Body of pancreas (tissue), 4 donors: ENCODE measurements at regions not wholly inside any gene's neighbourhood (a gene's known extent, or its start where the extent isn't known, plus 50 kb on each side); places are given as distances from the start of the nearest gene placed in this dataset.

Experiments
- ATAC-seq: fragments of 150-250 bp; one replicate; pipeline ENCODE4 v1.9.1; 2016
- DNase-seq, 4 donors: peaks; one replicate each; pipeline ENCODE4 v3.0.0-alpha.2; 2019
- H3K27ac ChIP-seq, 4 donors: fragments of 200-600 bp; sonication (generic); 1 replicate in 3 of 4; 2 replicates in 1 of 4; pipeline versions ENCODE4 v1.5.1 to v1.6.1; 2016 to 2019; ENCODE audit warnings: mild to moderate bottlenecking in 1 of 4, mixed read lengths in 1 of 4, moderate library complexity in 1 of 4
- H3K27me3 ChIP-seq, 2 donors: fragments of 200-600 bp; sonication (generic); one replicate each; pipeline ENCODE4 v1.6.0; 2016; ENCODE audit warnings: mild to moderate bottlenecking in 1 of 2
- H3K36me3 ChIP-seq, 2 donors: fragments of 200-600 bp; sonication (generic); replicated peaks in 1 of 2; 2 replicates each; pipeline ENCODE4 v1.5.1; 2016; ENCODE audit warnings: low read depth in 2 of 2; ENCODE audit not compliant: insufficient read depth in 1 of 2
- H3K4me1 ChIP-seq: fragments of 200-600 bp; sonication (generic); one replicate; pipeline ENCODE4 v1.6.0; 2016
- H3K4me3 ChIP-seq, 2 donors: fragments of 200-600 bp; sonication (generic); 1 replicate in 1 of 2; 2 replicates in 1 of 2; pipeline ENCODE4 v1.5.1; 2016 to 2019
- H3K9me3 ChIP-seq, 3 donors: fragments of 200-600 bp; sonication (generic); 1 replicate in 2 of 3; 2 replicates in 1 of 3; pipeline ENCODE4 v1.5.1; 2016
- POLR2A ChIP-seq, 3 donors: fragments of 450-650 bp; IDR thresholded peaks; one replicate each; pipeline ENCODE4 v1.6.1; 2016; ENCODE audit warnings: antibody characterized with exemption in 3 of 3, mild to moderate bottlenecking in 2 of 3
- WGBS, 2 donors: methylation state at CpG; one replicate each; pipeline ENCODE4 v1.1.5; 2017; 5-methylcytosine and 5-hydroxymethylcytosine counted together
- intact Hi-C: fragments of 100-400 bp; cut with DNase I; formaldehyde crosslinking; loops from one replicate; pipeline ENCODE4 v1.15.1; 2023
- TF ChIP-seq, protein P1 (sequence below), 7 experiments: fragments of 450-650 bp in 4 of 7; fragments of 200-600 bp in 3 of 7; sonication (generic) in 3 of 7; IDR thresholded peaks; one replicate each; pipeline ENCODE4 v1.5.1; 2016 to 2019; ENCODE audit warnings: antibody characterized with exemption in 7 of 7

DNA sequence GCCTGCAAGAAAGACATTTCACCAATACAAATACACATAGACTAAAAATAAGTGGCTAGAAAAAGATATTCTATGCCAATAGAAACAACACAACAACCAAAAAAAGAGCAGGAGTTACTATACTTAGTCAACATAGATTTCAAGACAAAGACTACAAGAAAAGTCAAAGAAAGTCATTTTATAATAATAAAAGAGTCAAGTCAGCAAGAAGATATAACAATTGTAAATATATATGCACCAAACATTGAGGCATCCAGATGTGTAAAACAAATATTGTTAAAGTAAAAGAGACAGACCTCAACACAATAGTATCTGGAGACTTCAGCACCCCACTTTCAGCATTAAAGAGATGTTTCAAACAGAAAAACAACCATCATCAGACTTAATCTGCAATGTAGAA lies 104.6 kb downstream of the AMY1C start:
- H3K9me3 ChIP-seq = no peaks in the 10 kb centered on the region
- no peak for ATAC-seq
- no peak for DNase-seq
- no peak for TF ChIP-seq POLR2A (IDR thresholded peaks at IDR 0.05)
- TF ChIP-seq, protein P1, sequence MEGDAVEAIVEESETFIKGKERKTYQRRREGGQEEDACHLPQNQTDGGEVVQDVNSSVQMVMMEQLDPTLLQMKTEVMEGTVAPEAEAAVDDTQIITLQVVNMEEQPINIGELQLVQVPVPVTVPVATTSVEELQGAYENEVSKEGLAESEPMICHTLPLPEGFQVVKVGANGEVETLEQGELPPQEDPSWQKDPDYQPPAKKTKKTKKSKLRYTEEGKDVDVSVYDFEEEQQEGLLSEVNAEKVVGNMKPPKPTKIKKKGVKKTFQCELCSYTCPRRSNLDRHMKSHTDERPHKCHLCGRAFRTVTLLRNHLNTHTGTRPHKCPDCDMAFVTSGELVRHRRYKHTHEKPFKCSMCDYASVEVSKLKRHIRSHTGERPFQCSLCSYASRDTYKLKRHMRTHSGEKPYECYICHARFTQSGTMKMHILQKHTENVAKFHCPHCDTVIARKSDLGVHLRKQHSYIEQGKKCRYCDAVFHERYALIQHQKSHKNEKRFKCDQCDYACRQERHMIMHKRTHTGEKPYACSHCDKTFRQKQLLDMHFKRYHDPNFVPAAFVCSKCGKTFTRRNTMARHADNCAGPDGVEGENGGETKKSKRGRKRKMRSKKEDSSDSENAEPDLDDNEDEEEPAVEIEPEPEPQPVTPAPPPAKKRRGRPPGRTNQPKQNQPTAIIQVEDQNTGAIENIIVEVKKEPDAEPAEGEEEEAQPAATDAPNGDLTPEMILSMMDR (IDR thresholded peaks at IDR 0.05) = no peak
- H3K36me3 ChIP-seq = no peaks in the 10 kb centered on the region
- no peaks in the 10 kb centered on the region for H3K27me3 ChIP-seq
- intact Hi-C loops = no loop called here
- H3K27ac ChIP-seq = no peak overlapping the region
- H3K4me3 ChIP-seq = no peak overlapping the region
- no peaks in the 10 kb centered on the region for H3K4me1 ChIP-seq

DNA sequence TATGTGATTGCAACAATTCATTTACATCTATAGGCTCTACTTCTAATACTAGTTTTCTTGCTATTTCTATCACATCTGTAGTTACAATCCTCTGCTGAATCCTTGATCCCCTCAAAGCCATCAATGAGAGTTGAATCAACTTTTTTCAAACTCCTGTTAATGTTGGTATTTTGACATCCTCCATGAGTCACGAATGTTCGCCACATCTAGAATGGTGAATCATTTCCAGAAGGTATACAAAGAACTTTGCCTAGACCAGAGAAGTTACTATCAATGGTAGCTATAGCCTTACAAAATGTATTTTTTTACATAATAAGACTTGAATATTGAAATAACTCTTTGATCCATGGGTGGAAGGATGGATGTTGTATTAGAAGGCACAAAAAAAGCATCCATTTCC lies 110.0 kb downstream of the AMY1C start:
- 51 to 59% methylated on average over 2 of the region's 2 CpGs for WGBS, 2 donors
- Histone ChIP-seq H3K36me3 (no peaks in the 10 kb centered on the region), H3K4me3 (no peak overlapping the region), H3K4me1 (no peaks in the 10 kb centered on the region), H3K9me3 (no peaks in the 10 kb centered on the region), H3K27me3 (no peaks in the 10 kb centered on the region), H3K27ac (no peak overlapping the region)
- no peak for DNase-seq
- ATAC-seq = no peak
- TF ChIP-seq POLR2A (IDR thresholded peaks at IDR 0.05) = no peak
- TF ChIP-seq, protein P1 (IDR thresholded peaks at IDR 0.05) = no peak
- intact Hi-C loops = no loop called here

DNA sequence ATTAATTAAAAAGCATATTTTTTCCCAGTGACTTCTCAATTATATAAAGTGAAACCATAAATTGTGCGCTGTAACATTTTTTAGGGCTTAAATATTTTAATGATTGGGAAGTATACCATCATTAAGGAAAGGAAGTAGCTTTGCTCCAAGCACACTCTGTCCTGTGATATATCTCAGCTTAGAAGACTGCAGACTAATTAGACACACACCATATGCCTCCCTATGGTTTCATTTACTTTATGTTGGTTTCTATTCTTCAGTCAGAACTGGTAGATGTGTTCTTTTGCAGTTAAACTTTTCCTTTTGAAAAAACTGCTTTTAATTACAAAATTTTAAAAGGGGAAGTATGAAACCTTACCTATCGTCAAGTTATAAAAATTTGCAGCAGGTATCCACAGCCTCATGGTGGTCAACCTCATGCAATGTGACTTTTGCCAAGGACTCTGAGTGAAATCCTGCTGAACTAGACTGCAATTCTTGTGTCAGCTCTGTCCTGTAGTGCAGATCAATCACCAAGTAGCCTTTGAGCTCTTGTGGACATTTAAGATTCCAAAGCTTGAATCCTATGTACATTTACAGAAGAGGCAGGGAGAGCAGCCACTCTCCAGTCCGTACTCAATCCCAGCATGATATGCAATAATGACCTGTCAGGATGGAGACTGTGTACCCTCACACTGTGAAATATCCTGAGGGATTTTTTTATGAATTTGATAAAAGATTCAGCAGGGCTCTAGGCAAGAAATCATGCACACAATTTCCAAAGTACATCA lies 149.1 kb downstream of the AMY1C start:
- no peak overlapping the region for H3K4me3 ChIP-seq
- H3K27ac ChIP-seq = no peak overlapping the region
- no peaks in the 10 kb centered on the region for H3K9me3 ChIP-seq
- DNase-seq = no peak
- no peaks in the 10 kb centered on the region for H3K4me1 ChIP-seq
- no peaks in the 10 kb centered on the region for H3K27me3 ChIP-seq
- intact Hi-C loops = no loop called here
- no peaks in the 10 kb centered on the region for H3K36me3 ChIP-seq
- TF ChIP-seq POLR2A (IDR thresholded peaks at IDR 0.05) = no peak
- TF ChIP-seq, protein P1 (IDR thresholded peaks at IDR 0.05) = no peak
- WGBS, 2 donors = 65 to 71% methylated on average over 3 of the region's 3 CpGs
- no peak for ATAC-seq

GRCh38 chr1:103900005-103900404 lies 150.3 kb downstream of the AMY1C start:
- H3K4me1 ChIP-seq = no peaks in the 10 kb centered on the region
- ATAC-seq (no peak), DNase-seq (no peak)
- WGBS, 2 donors = 73 to 82% methylated on average over 3 of the region's 3 CpGs
- no peak overlapping the region for H3K4me3 ChIP-seq
- intact Hi-C loops = no loop called here
- H3K27ac ChIP-seq = no peak overlapping the region
- H3K27me3 ChIP-seq = no peaks in the 10 kb centered on the region
- no peaks in the 10 kb centered on the region for H3K9me3 ChIP-seq
- H3K36me3 ChIP-seq = no peaks in the 10 kb centered on the region
- no peak for TF ChIP-seq POLR2A (IDR thresholded peaks at IDR 0.05)
- TF ChIP-seq, protein P1 (IDR thresholded peaks at IDR 0.05) = no peak

DNA sequence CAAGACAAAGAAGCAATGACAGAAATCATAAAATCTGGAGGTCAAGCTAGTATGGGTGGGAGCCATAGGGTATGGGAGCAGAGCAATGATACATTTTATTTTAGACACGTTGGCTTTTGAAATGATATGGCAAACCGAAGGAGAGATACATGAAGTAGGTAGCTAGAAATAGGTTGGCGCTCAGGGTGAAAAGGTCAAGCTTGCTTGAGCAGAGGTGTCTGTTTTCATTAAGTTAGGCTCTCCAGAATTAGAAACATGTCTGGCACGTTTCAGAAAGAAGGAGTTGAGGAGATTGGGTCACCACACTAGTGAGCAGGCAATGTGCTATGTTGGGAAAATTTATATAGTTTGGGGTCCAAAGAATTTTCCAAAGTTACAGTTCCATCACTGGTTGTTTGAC lies 151.4 kb downstream of the AMY1C start:
- no peak overlapping the region for H3K27ac ChIP-seq
- H3K4me3 ChIP-seq = no peak overlapping the region
- intact Hi-C loops = no loop called here
- no peak for TF ChIP-seq POLR2A (IDR thresholded peaks at IDR 0.05)
- TF ChIP-seq, protein P1 (IDR thresholded peaks at IDR 0.05) = no peak
- H3K4me1 ChIP-seq = no peaks in the 10 kb centered on the region
- ATAC-seq (no peak), DNase-seq (no peak)
- WGBS, 2 donors = 49 to 56% methylated on average over 4 of the region's 4 CpGs
- H3K36me3 ChIP-seq = no peaks in the 10 kb centered on the region
- no peaks in the 10 kb centered on the region for H3K27me3 ChIP-seq
- no peaks in the 10 kb centered on the region for H3K9me3 ChIP-seq
